Calu3 (cell line): ENCODE measurements at regions not wholly inside any gene's neighbourhood (a gene's known extent, or its start where the extent isn't known, plus 50 kb on each side); places are given as distances from the start of the nearest gene placed in this dataset.

ENCODE experiments used
- BruUV-seq: library from RNA; stranded (reverse); fragments of 400-500 nt; replicated peaks from 2 replicates; lab custom pipeline; 2021; lab: Mats Ljungman, UMichigan
- CTCF ChIA-PET: fragments of 300-600 bp; sonication (Branson Sonifier 250); formaldehyde crosslinking; loops from one replicate; lab custom pipeline; 2022; ENCODE audit warnings: antibody characterized with exemption; lab: Charles Lee
- DNase-seq: peaks from one replicate; pipeline ENCODE4 v3.0.0; 2022
- H3K27ac Mint-ChIP-seq: one replicate; pipeline ENCODE4 v1.8.0; 2022; ENCODE audit warnings: mixed read lengths; ENCODE audit not compliant: unreplicated experiment
- H3K27me3 Mint-ChIP-seq: one replicate; pipeline ENCODE4 v1.8.0; 2022; ENCODE audit warnings: mixed read lengths; ENCODE audit not compliant: unreplicated experiment
- H3K36me3 Mint-ChIP-seq: one replicate; pipeline ENCODE4 v1.8.0; 2022; ENCODE audit warnings: mild to moderate bottlenecking, moderate library complexity, mixed read lengths; ENCODE audit not compliant: insufficient read depth, unreplicated experiment
- H3K4me1 Mint-ChIP-seq: one replicate; pipeline ENCODE4 v1.8.0; 2022; ENCODE audit warnings: mild to moderate bottlenecking, low read depth, mixed read lengths; ENCODE audit not compliant: unreplicated experiment
- H3K4me3 Mint-ChIP-seq: one replicate; pipeline ENCODE4 v1.8.0; 2022; ENCODE audit warnings: mild to moderate bottlenecking, low read depth, moderate library complexity, mixed read lengths; ENCODE audit not compliant: unreplicated experiment
- H3K9me3 Mint-ChIP-seq: one replicate; pipeline ENCODE4 v1.8.0; 2022; ENCODE audit warnings: low read depth, mixed read lengths; ENCODE audit not compliant: unreplicated experiment
- intact Hi-C: fragments of 100-400 bp; cut with micrococcal nuclease; formaldehyde crosslinking; loops from one replicate; pipeline ENCODE4 v1.10.0; 2022; ENCODE audit not compliant: unreplicated experiment
- TF ChIP-seq, protein P1 (sequence below): fragments of 200-600 bp; IDR thresholded peaks from one replicate; pipeline ENCODE4 v1.8.0; 2022; ENCODE audit warnings: antibody characterized with exemption; ENCODE audit not compliant: unreplicated experiment

DNA sequence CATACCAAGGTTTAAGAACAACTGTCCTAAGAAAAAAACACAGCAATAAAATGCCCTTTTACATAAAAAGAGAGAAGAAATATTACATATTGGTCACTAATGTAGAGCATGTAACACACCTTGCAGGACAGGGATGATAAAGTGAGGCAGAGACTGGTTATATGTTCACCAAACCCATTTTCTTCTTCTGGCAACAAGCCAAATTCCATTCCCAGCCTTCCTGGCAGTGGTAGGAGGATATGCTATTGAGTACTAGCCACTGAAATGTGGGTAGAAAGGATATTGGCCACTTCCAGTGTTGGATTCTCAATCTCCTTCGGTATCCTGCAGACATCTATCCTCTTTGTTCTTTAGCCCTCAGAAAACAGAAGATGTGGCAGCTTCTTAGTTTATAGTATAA, 105.2 kb upstream of the SHISA6 start:
- TF ChIP-seq, protein P1, sequence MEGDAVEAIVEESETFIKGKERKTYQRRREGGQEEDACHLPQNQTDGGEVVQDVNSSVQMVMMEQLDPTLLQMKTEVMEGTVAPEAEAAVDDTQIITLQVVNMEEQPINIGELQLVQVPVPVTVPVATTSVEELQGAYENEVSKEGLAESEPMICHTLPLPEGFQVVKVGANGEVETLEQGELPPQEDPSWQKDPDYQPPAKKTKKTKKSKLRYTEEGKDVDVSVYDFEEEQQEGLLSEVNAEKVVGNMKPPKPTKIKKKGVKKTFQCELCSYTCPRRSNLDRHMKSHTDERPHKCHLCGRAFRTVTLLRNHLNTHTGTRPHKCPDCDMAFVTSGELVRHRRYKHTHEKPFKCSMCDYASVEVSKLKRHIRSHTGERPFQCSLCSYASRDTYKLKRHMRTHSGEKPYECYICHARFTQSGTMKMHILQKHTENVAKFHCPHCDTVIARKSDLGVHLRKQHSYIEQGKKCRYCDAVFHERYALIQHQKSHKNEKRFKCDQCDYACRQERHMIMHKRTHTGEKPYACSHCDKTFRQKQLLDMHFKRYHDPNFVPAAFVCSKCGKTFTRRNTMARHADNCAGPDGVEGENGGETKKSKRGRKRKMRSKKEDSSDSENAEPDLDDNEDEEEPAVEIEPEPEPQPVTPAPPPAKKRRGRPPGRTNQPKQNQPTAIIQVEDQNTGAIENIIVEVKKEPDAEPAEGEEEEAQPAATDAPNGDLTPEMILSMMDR: no peak
- Mint-ChIP-seq H3K4me1 (no peaks in the 10 kb centered on the region), H3K4me3 (no peak overlapping the region), H3K27me3 (no peaks in the 10 kb centered on the region), H3K9me3 (peaks cover 4% of the 10 kb centered on the region), H3K27ac (no peak overlapping the region), H3K36me3 (no peaks in the 10 kb centered on the region)
- intact Hi-C loops: no loop called here
- no peak for DNase-seq
- CTCF ChIA-PET: no interaction called here
- no TSS peak for BruUV-seq

DNA sequence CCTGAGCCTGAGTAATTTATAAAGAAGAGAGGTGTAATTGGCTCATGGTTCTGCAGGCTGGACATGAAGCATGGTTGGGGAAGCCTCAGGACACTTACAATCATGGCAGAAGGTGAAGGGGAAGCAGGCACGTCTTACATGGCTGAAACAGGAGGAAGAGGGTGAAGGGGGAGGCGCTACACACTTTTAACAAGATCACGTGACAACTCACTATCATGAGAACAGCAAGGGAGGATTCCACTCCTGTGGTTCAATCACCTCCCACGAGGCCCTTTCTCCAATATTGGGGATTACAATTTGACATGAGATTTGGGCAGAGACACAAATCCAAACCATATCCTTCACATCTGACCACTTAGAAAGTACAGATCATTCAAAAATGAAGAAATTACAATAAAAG, 110.6 kb upstream of the SHISA6 start:
- CTCF ChIA-PET: no interaction called here
- H3K36me3 Mint-ChIP-seq: no peaks in the 10 kb centered on the region
- no peaks in the 10 kb centered on the region for H3K27me3 Mint-ChIP-seq
- no peak overlapping the region for H3K4me3 Mint-ChIP-seq
- peaks cover 11% of the 10 kb centered on the region for H3K9me3 Mint-ChIP-seq
- no peak for DNase-seq
- no TSS peak for BruUV-seq
- TF ChIP-seq, protein P1: no peak
- H3K27ac Mint-ChIP-seq: no peak overlapping the region
- intact Hi-C loops: no loop called here
- no peaks in the 10 kb centered on the region for H3K4me1 Mint-ChIP-seq

- H3K9me3 Mint-ChIP-seq: peaks cover 25% of the 10 kb centered on the region
- H3K4me3 Mint-ChIP-seq: no peak overlapping the region
- no peaks in the 10 kb centered on the region for H3K36me3 Mint-ChIP-seq
- intact Hi-C loops: no loop called here
- DNase-seq: no peak
- no TSS peak for BruUV-seq
- no peaks in the 10 kb centered on the region for H3K4me1 Mint-ChIP-seq
- H3K27ac Mint-ChIP-seq: no peak overlapping the region
- TF ChIP-seq, protein P1: no peak
- H3K27me3 Mint-ChIP-seq: no peaks in the 10 kb centered on the region
- CTCF ChIA-PET: no interaction called here
These were observed 118.1 kb upstream of the SHISA6 start for GRCh38 chr17:11122908-11123307.

GRCh38 chr17:11121341-11121985, 119.5 kb upstream of the SHISA6 start:
- DNase-seq: no peak
- H3K27ac Mint-ChIP-seq: no peak overlapping the region
- TF ChIP-seq, protein P1: no peak
- intact Hi-C loops: no loop called here
- no peaks in the 10 kb centered on the region for H3K36me3 Mint-ChIP-seq
- H3K9me3 Mint-ChIP-seq: peaks cover 22% of the 10 kb centered on the region
- H3K27me3 Mint-ChIP-seq: no peaks in the 10 kb centered on the region
- no peaks in the 10 kb centered on the region for H3K4me1 Mint-ChIP-seq
- BruUV-seq: no TSS peak
- no peak overlapping the region for H3K4me3 Mint-ChIP-seq
- CTCF ChIA-PET: no interaction called here
